ENCODE measurements at regions not wholly inside any gene's neighbourhood (a gene's known extent, or its start where the extent isn't known, plus 50 kb on each side); places are given as distances from the start of the nearest gene placed in this dataset.

- no peaks in the 10 kb centered on the region for H3K4me1 Mint-ChIP-seq
- no peak for TF ChIP-seq EZH2phosphoT487 (IDR thresholded peaks at IDR 0.05; ENCODE audit: unreplicated experiment)
- no peak for TF ChIP-seq ZNF462 (CRISPR knock-in tag; IDR thresholded peaks at IDR 0.05)
- TF ChIP-seq ETS1 (IDR thresholded peaks at IDR 0.05) = no peak
- no peak for TF ChIP-seq CTCF (conservative IDR thresholded peaks at IDR 0.05; ENCODE audit: low read depth in 2 of 2)
- TF ChIP-seq STAT1 (IDR thresholded peaks at IDR 0.05; ENCODE audit: unreplicated experiment) = no peak
- no peak for TF ChIP-seq JUNB (IDR thresholded peaks at IDR 0.05; ENCODE audit: unreplicated experiment)
- TF ChIP-seq ZNF331 (CRISPR knock-in tag; IDR thresholded peaks at IDR 0.05; ENCODE audit: low read depth) = no peak
- no peak for TF ChIP-seq CREB1 (CRISPR knock-in tag; IDR thresholded peaks at IDR 0.05; ENCODE audit: low read depth)
- no peak for TF ChIP-seq EZH2 (IDR thresholded peaks at IDR 0.05; ENCODE audit: low read depth, unreplicated experiment)
- TF ChIP-seq ZNF114 (CRISPR knock-in tag; IDR thresholded peaks at IDR 0.05) = no peak
- no peak for TF ChIP-seq NANOG (IDR thresholded peaks at IDR 0.05; ENCODE audit: borderline replicate concordance)
- no peak for TF ChIP-seq REST (IDR thresholded peaks at IDR 0.05; ENCODE audit: unreplicated experiment)
- no peak for TF ChIP-seq POLR2AphosphoS5 (IDR thresholded peaks at IDR 0.05; ENCODE audit: low read depth)
- Histone ChIP-seq H2AFZ (no peak overlapping the region), H3K4me2 (no peak overlapping the region), H3K79me2 (replicated peaks; ENCODE audit: insufficient read depth) (no peaks in the 10 kb centered on the region), H3K27ac (ENCODE audit: low read depth) (no peak overlapping the region), H3K4me1 (ENCODE audit: insufficient read depth) (no peaks in the 10 kb centered on the region), H3F3A (replicated peaks; ENCODE audit: low read depth) (no peaks in the 10 kb centered on the region), H3K9me2 (ENCODE audit: insufficient read depth) (no peaks in the 10 kb centered on the region), H3K4me3 (no peak overlapping the region), H3K36me3 (ENCODE audit: insufficient read depth) (no peaks in the 10 kb centered on the region), H3K27me3 (ENCODE audit: insufficient read depth) (no peaks in the 10 kb centered on the region), H4K20me1 (replicated peaks; ENCODE audit: insufficient read depth) (no peaks in the 10 kb centered on the region)
- H3K27ac Mint-ChIP-seq = no peak overlapping the region
- no peaks in the 10 kb centered on the region for H3K27me3 Mint-ChIP-seq (ENCODE audit: insufficient read depth, low read depth, poor library complexity)
- ATAC-seq = no peak
- H3K4me3 Mint-ChIP-seq = no peak overlapping the region
- no peak for DNase-seq (ENCODE audit: low spot score)
- H3K9me3 Mint-ChIP-seq = no peaks in the 10 kb centered on the region
- no peaks in the 10 kb centered on the region for H3K36me3 Mint-ChIP-seq (ENCODE audit: low read depth)
Measured at GRCh38 chr5:112063856-112064255, 306.9 kb upstream of the NREP start.

All from GM23338 (cell line).